ENCODE measurements at regions not wholly inside any gene's neighbourhood (a gene's known extent, or its start where the extent isn't known, plus 50 kb on each side); places are given as distances from the start of the nearest gene placed in this dataset.

DNA sequence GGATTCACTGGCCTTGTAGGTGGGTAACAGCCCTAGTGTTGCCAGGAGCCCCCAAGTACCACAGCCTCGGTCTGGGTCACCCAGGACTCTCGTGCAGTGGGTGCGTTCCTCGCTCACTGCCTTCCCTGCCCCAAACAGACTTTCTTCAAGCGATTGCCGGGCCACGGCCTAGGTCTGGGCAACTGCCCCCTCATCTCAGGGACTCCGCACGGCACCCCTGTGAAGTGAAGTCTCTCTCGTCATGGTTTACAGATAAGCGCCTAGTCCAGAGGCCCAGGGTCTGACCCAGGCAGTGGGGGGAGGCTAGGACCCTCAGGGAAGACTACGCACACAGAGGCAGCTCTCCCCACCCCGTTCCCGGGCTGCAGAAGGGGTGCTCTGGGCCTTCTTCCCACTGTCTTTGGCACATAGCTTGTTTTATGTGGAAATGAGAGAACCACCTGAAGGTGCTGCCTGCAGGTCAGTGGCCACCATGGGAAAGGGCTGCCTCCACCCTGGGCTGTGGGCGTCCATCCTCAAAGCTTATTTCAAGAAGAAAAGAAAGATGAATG lies 220.8 kb downstream of the ERMARD start:
- TF ChIP-seq, protein P1, sequence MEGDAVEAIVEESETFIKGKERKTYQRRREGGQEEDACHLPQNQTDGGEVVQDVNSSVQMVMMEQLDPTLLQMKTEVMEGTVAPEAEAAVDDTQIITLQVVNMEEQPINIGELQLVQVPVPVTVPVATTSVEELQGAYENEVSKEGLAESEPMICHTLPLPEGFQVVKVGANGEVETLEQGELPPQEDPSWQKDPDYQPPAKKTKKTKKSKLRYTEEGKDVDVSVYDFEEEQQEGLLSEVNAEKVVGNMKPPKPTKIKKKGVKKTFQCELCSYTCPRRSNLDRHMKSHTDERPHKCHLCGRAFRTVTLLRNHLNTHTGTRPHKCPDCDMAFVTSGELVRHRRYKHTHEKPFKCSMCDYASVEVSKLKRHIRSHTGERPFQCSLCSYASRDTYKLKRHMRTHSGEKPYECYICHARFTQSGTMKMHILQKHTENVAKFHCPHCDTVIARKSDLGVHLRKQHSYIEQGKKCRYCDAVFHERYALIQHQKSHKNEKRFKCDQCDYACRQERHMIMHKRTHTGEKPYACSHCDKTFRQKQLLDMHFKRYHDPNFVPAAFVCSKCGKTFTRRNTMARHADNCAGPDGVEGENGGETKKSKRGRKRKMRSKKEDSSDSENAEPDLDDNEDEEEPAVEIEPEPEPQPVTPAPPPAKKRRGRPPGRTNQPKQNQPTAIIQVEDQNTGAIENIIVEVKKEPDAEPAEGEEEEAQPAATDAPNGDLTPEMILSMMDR (IDR thresholded peaks at IDR 0.05; ENCODE audit: low read depth, low read length, poor library complexity, severe bottlenecking), result no peak
- TF ChIP-seq EZH2phosphoT487 (IDR thresholded peaks at IDR 0.05; ENCODE audit: borderline replicate concordance, low read length), result no peak
